CD4-positive, alpha-beta T cell treated with Interleukin-12 subunit alpha and Interleukin-12 subunit beta, for 1 hour (primary cell): ENCODE measurements at regions not wholly inside any gene's neighbourhood (a gene's known extent, or its start where the extent isn't known, plus 50 kb on each side); places are given as distances from the start of the nearest gene placed in this dataset.

Experiments used
- DNase-seq: peaks from one replicate; pipeline ENCODE4 v3.0.0-alpha.2; 2020

DNA sequence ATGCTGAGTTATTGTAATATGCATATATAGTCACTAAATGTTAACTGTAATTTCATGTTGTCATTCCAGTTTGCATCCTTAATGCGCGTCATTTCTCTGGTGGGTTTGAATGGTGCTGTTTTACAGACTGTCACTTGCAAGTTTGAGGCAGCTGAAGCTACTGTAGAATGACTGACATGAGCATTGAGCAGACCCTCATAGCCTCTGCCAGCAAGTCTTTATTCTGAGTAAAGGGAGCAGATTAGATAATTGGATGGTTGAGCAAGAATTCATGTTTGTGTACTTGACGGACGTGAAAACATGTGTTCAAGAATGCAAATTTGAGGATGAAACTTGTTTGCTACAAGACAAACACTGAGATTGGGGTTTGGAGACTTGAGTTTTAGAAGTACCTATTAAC, 854.8 kb upstream of the KLHL29 start:
- no peak for DNase-seq

DNA sequence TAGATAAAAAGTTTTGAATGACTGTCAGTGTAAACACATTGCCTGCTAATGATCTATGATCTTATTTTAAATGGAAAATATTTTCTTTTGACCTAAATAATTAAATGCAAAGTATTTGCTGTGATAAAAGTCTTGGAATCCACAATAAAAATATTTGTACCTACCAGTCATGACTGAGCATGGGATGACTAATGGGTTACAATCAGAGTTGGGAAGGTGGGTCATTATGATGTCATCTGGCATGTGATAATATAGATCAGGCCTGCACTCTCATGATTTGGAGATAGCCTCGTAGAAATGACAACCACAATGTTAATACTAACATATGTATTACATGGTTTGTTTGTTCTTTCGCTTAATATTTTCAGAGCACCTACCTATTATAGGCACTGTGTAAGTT, 848.8 kb upstream of the KLHL29 start:
- DNase-seq, result no peak

- no peak for DNase-seq
These were observed 830.5 kb upstream of the KLHL29 start for GRCh38 chr2:22554453-22554852.

DNA sequence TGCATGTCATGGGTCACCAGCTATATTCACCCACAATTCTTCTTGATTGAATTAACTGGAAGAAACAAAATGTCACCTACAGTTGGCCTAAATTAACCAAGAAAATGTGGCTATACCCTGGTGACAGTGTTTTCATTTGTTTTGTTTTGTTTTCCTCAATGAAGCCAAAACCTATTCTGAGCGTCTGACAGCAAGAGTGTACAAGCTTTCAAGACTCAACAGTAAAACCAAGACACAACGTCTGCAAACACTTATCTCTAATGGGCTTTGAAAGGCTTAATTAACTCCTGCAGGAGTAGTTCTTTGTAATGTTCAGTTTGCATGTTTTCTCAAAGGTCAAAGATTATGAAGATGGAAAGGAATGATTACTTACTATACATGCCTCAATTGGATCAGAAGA, 827.6 kb upstream of the KLHL29 start:
- no peak for DNase-seq

- no peak for DNase-seq
These were observed 825.0 kb upstream of the KLHL29 start for GRCh38 chr2:22560021-22560420.

DNA sequence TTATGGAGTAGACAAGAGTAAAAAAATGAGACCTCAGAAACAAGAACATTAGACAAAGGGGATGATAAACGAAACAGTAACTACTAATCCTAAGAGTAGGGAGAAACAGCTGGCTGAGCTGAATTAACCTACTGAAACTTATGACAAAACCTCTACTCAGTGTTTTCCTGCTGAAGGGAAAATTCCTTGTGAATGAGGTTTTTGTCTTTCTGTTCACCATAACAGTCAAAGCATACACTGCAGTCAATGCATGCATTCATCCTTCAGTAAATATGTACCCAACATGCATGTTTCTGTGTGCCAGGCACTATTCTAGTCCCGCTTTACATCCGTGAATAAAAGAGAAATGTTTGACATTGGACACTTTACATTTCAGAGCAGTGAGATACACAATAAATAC, 805.6 kb upstream of the KLHL29 start:
- no peak for DNase-seq

DNA sequence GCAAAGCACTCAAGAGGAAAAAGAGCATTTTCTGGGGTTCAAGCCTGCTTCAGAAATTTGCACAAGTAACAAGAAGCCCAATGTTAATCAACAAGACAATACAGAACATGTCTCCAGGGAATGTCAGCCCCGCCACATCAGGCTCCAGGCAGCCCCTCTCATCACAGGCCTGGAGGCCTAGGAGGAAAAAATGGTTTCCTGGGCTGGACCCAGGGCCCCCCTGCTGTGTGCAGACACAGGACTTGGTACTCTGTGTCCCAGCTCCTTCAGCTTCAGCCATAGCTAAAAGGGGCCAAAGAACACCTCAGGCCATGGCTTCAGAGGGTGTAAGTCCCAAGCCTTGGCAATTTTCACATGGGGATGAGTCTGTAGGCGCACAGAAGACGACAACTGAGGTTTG, 802.9 kb upstream of the KLHL29 start:
- DNase-seq, result no peak

DNA sequence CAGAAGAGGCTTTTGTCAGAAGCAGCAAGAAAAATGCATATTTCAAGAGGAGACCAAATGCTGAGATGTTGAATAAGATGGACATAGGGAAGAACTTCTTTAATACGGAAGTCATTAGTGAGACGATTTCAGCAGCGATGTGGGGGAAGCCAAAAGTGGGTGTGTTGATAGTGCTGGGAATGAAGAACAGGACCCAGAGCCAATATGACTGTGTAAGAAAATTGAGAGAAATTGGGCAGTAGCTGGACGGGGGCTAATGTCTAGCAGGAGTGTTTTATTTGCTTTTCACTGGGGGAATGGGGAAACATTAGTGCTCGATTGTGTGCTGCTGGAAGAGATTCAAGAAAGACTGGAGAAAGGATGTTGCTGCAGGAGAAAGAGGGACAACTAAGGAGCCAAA, 788.7 kb upstream of the KLHL29 start:
- no peak for DNase-seq

- no peak for DNase-seq
These were observed 784.8 kb upstream of the KLHL29 start for GRCh38 chr2:22600156-22600555.

GRCh38 chr2:22600999-22601398, 784.0 kb upstream of the KLHL29 start:
- no peak for DNase-seq

DNA sequence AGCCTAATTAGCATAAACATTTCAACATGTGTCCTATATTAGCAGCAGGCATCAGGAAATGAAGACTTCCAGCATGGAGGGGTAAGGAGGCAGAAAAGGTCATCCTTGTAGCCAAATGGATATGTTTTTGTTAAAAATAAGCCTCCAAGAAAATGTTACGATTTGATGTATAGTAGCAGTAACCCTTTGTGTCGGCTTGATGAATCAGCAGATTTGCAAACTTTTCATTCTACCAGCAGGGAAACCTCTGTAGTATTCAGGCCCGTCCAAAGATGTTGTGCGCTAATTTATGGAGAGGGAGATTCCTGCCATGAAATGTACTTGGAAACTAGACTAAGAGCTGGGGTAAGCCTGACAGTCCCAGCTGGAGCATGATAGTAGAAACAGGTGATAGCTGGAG, 780.8 kb upstream of the KLHL29 start:
- no peak for DNase-seq

DNA sequence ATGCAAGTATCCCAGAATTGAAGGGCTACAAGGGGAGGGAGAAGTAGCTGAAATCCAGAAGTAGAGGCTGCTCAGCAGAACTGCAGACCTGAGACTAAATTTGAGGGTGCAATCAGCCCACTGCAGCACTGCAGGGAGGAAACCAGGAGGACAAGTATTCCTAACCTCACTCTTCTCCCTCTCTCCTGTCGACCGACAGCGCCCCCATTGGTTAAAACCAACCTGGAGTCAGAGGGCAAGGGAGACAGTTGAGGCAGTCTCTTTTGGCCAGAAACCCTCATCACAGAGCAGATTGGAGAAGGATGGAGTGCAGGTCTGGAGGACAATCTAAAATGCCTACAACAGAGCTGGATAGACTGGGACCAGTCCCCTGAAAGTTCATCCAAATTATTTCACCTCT, 768.9 kb upstream of the KLHL29 start:
- DNase-seq, result no peak

DNA sequence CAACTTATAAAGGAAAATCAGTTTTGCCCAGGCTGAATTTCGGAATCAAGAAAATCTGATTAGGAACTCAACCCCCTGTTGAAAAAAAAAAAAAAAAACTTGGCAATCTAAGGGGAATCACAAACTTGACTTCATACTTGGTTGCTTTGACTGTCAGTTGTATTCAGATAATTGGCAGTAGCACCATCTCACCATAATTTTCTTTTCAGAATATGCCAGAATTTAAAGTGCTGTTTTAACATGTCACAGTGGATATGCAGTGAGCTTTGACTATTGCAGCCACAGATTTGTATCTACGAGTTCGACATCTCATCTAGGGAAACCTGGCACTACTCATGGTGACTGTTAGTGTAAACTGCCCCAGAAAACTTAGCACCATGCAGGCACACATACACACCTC, 761.4 kb upstream of the KLHL29 start:
- no peak for DNase-seq

- no peak for DNase-seq
These were observed 758.4 kb upstream of the KLHL29 start for GRCh38 chr2:22626621-22627020.

DNA sequence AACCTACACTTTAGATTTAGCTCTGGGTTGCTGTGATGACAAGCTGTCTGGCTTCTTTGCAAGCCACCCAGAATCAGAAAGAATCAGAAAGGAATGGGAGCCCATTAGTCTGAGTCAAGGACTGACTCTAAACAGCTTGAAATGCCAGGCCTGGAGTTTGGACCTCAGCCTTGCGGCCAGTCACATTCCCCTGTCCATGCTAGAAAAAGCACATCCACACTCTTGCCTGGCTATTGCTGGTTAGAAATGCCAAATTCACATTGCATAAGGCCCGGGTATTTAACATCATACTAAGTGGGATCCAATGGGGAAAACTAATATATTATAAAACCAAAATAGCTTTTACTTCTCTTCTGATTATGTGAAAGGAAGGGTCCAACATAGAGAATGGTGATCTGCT, 756.8 kb upstream of the KLHL29 start:
- no peak for DNase-seq

GRCh38 chr2:22628906-22629305, 756.1 kb upstream of the KLHL29 start:
- DNase-seq, result no peak

GRCh38 chr2:22634167-22634566, 750.8 kb upstream of the KLHL29 start:
- no peak for DNase-seq

DNA sequence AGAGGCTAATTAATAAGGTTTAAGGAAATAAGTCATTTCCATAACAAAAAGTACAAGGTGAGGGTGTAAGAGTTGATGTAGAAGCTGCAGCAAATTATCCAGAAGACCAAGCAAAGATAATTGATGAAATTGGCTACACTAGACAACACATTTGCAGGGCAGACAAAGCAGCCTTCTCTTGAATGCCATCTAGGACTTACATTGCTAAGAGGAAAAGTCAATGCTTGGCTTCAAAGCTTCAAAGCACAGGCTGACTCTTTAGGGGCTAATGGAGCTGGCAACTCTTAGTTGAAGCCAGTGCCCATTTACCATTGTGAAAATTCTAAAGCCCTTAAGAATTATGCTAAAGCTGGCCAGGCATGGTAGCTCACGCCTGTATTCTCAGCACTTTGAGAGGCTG, 728.6 kb upstream of the KLHL29 start:
- DNase-seq, result no peak

- DNase-seq, result no peak
These were observed 711.5 kb upstream of the KLHL29 start for GRCh38 chr2:22673529-22673928.

DNA sequence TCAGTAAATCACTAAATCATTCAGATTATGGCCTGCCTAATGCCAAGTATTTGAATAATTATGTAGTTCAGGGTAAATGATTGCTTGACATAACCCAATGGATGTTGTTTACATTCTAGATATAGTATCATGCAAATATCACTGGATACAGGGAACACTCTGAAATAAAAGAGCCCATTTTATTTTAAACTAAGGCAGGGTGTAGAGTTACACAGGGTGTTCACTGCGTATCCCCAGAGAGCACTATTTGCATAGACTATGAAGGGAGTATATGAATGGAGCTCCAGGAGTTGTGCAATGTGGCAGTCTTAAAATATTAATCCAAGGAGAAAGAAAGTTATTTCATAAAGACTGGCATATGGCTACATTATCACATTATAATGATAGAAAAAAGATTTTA, 701.1 kb upstream of the KLHL29 start:
- DNase-seq, result no peak

- DNase-seq, result no peak
These were observed 694.9 kb upstream of the KLHL29 start for GRCh38 chr2:22690096-22690495.

GRCh38 chr2:22691666-22692065, 693.3 kb upstream of the KLHL29 start:
- DNase-seq, result no peak

GRCh38 chr2:22692746-22693145, 692.2 kb upstream of the KLHL29 start:
- DNase-seq, result no peak

- no peak for DNase-seq
These were observed 690.7 kb upstream of the KLHL29 start for GRCh38 chr2:22694300-22694699.

GRCh38 chr2:22694856-22695255, 690.1 kb upstream of the KLHL29 start:
- no peak for DNase-seq

GRCh38 chr2:22697054-22697788, 687.8 kb upstream of the KLHL29 start:
- no peak for DNase-seq
